A549 (cell line): ENCODE measurements at regions not wholly inside any gene's neighbourhood (a gene's known extent, or its start where the extent isn't known, plus 50 kb on each side); places are given as distances from the start of the nearest gene placed in this dataset.

Experiments
- ATAC-seq, 2 experiments: fragments of 200-7000 bp in 1 of 2; fragments of >200 bp in 1 of 2; cut with Nextera tagmentation in 1 of 2; cut with Tn5 transposase in 1 of 2; 3 replicates each; pipeline versions ENCODE4 v1.8.0 to v1.9.1; 2018 to 2020; ENCODE audit warnings: mild to moderate bottlenecking in 1 of 2, moderate library complexity in 1 of 2
- CTCF ChIA-PET: fragments of 300-600 bp; sonication (Branson Sonifier 250); formaldehyde crosslinking; extraction: SDS; loops from one replicate; lab custom pipeline; 2021; ENCODE audit warnings: antibody characterized with exemption, inconsistent platforms; lab: Yijun Ruan, JAX
- POLR2A ChIA-PET: fragments of 350-600 bp; formaldehyde crosslinking; extraction: SDS; loops from one replicate; lab custom pipeline; 2021; ENCODE audit warnings: antibody characterized with exemption, inconsistent platforms; lab: Yijun Ruan, JAX
- DNase-seq, 2 experiments: peaks; one replicate each; pipeline versions ENCODE4 v3.0.0 to v3.0.0-alpha.2; 2011 to 2016; ENCODE audit warnings: low read depth in 1 of 2, low spot score in 1 of 2
- FAIRE-seq: peaks from 2 replicates; lab custom pipeline; 2011; peaks lifted over from hg19 to GRCh38; lab: Jason Lieb, UNC
- H3K27ac ChIP-seq, 2 experiments: fragments of >200 bp; sonication (Bioruptor Twin); formaldehyde crosslinking; 3 replicates each; pipeline ENCODE4 v1.5.1; 2016 to 2017
- H3K4me1 ChIP-seq: fragments of >200 bp; sonication (Bioruptor Twin); formaldehyde crosslinking; 3 replicates; pipeline ENCODE4 v1.6.1; 2016
- H3K4me2 ChIP-seq: fragments of >200 bp; sonication (Bioruptor Twin); formaldehyde crosslinking; 3 replicates; pipeline ENCODE4 v1.6.1; 2016
- H3K4me3 ChIP-seq: fragments of >200 bp; sonication (Bioruptor Twin); formaldehyde crosslinking; 3 replicates; pipeline ENCODE4 v1.5.1; 2016
- H3K9me3 ChIP-seq: fragments of >200 bp; sonication (Bioruptor Twin); formaldehyde crosslinking; 3 replicates; pipeline ENCODE4 v1.6.1; 2016
- BCL3 ChIP-seq: fragments of >200 bp; sonication (Bioruptor Twin); formaldehyde crosslinking; IDR thresholded peaks from 3 replicates; pipeline ENCODE4 v1.6.1; 2016
- CBX2 ChIP-seq: fragments of 200-600 bp; sonication (generic); IDR thresholded peaks from 2 replicates; pipeline ENCODE4 v1.6.1; 2016; ENCODE audit warnings: low read depth, mild to moderate bottlenecking, borderline replicate concordance
- CEBPB ChIP-seq, 2 experiments: fragments of >200 bp in 1 of 2; sonication (Bioruptor Twin) in 1 of 2; formaldehyde crosslinking in 1 of 2; IDR thresholded peaks; 2 replicates each; pipeline ENCODE4 v1.6.1; 2012 to 2016
- CHD2 ChIP-seq: fragments of 150-350 bp; IDR thresholded peaks from 2 replicates; pipeline ENCODE4 v1.6.1; 2014; ENCODE audit warnings: low read length; ENCODE audit not compliant: partially characterized antibody
- ELK1 ChIP-seq: fragments of 150-350 bp; IDR thresholded peaks from 2 replicates; pipeline ENCODE4 v1.6.1; 2014; ENCODE audit warnings: low read depth, mild to moderate bottlenecking, low read length
- HOXB13 ChIP-seq: fragments of 250-450 bp; sonication (Bioruptor Pico); IDR thresholded peaks from 2 replicates; pipeline ENCODE4 v1.5.0; 2020; ENCODE audit warnings: low read depth, mild to moderate bottlenecking, moderate library complexity
- JUN ChIP-seq, 2 experiments: fragments of >200 bp; sonication (Bioruptor Twin); formaldehyde crosslinking; IDR thresholded peaks; 2 replicates in 1 of 2; 3 replicates in 1 of 2; pipeline ENCODE4 v1.6.1; 2016 to 2017
- KDM1A ChIP-seq: fragments of 200-600 bp; sonication (generic); IDR thresholded peaks from 2 replicates; pipeline ENCODE4 v1.6.1; 2016; ENCODE audit warnings: low read depth, mild to moderate bottlenecking
- KDM5A ChIP-seq: fragments of 200-600 bp; sonication (generic); IDR thresholded peaks from 2 replicates; pipeline ENCODE4 v1.6.1; 2016; ENCODE audit warnings: antibody characterized with exemption, mild to moderate bottlenecking
- MAFK ChIP-seq: fragments of 450-650 bp; IDR thresholded peaks from 2 replicates; pipeline ENCODE4 v1.6.1; 2014; ENCODE audit not compliant: partially characterized antibody
- NFE2L2 ChIP-seq: fragments of 150-350 bp; conservative IDR thresholded peaks from 2 replicates; pipeline ENCODE4 v1.6.1; 2014; ENCODE audit warnings: low read length
- PBX3 ChIP-seq: IDR thresholded peaks from 2 replicates; pipeline ENCODE4 v1.6.1; 2012
- PHF8 ChIP-seq: fragments of 200-600 bp; sonication (generic); IDR thresholded peaks from 2 replicates; pipeline ENCODE4 v1.6.1; 2016; ENCODE audit warnings: low read depth, mild to moderate bottlenecking, antibody characterized with exemption, moderate library complexity, borderline replicate concordance
- POLR2A ChIP-seq: IDR thresholded peaks from 2 replicates; pipeline ENCODE4 v1.6.1; 2012; ENCODE audit warnings: mild to moderate bottlenecking, low read length
- RAD21 ChIP-seq, 2 experiments: fragments of >200 bp in 1 of 2; sonication (Bioruptor Twin) in 1 of 2; formaldehyde crosslinking in 1 of 2; IDR thresholded peaks in 1 of 2; conservative IDR thresholded peaks in 1 of 2; 2 replicates in 1 of 2; 3 replicates in 1 of 2; pipeline ENCODE4 v1.6.1; 2012 to 2018; ENCODE audit warnings: inconsistent platforms in 1 of 2
- SMC3 ChIP-seq: fragments of >200 bp; sonication (Bioruptor Twin); formaldehyde crosslinking; IDR thresholded peaks from 3 replicates; pipeline ENCODE4 v1.6.1; 2018; ENCODE audit warnings: inconsistent platforms
- SREBF2 ChIP-seq: fragments of 450-650 bp; IDR thresholded peaks from 2 replicates; pipeline ENCODE4 v1.6.1; 2014; ENCODE audit warnings: mild to moderate bottlenecking, moderate library complexity
- ZFP36 ChIP-seq: fragments of 450-650 bp; IDR thresholded peaks from 2 replicates; pipeline ENCODE4 v1.6.1; 2014; ENCODE audit warnings: borderline replicate concordance; ENCODE audit not compliant: partially characterized antibody
- WGBS: methylation state at CpG from one replicate; pipeline ENCODE4 v1.1.6; 2017; ENCODE audit errors: missing lambda C conversion rate; 5-methylcytosine and 5-hydroxymethylcytosine counted together

- CTCF ChIA-PET: interaction anchor here (1.1 to 1.2 kb wide), 2 partner anchors 11 to 146 kb away, joined by 3 read pairs; no protein-coding TSS in a partner anchor
- no peak overlapping the region for H3K4me2 ChIP-seq
- peak; percentile 89 for TF ChIP-seq MAFK
- TF ChIP-seq SMC3: no peak
- TF ChIP-seq CEBPB (IDR thresholded peaks at IDR 0.05): peak; percentile 26 to 53; a peak in 3 of 4 replicates
- peak; percentile 73 for TF ChIP-seq NFE2L2
- POLR2A ChIA-PET: no interaction called here
- DNase-seq (no peak), ATAC-seq (no peak), FAIRE-seq (no peak)
- H3K27ac ChIP-seq: no peak overlapping the region
- H3K9me3 ChIP-seq: no peaks in the 10 kb centered on the region
- H3K4me3 ChIP-seq: no peak overlapping the region
- 46% methylated on average over 1 of the region's 1 CpG for WGBS
- H3K4me1 ChIP-seq: peaks cover 14% of the 10 kb centered on the region
Observed at GRCh38 chr15:66999046-66999968, 66.1 kb upstream of the SMAD3 start.

GRCh38 chr15:67000896-67001295 lies 64.5 kb upstream of the SMAD3 start:
- 92% methylated on average over 14 of the region's 14 CpGs for WGBS
- CTCF ChIA-PET: interaction anchor here (1.2 kb wide), 1 partner anchor 9 kb away, joined by 4 read pairs; no protein-coding TSS in a partner anchor
- ATAC-seq (no peak), DNase-seq (no peak), FAIRE-seq (no peak)
- Histone ChIP-seq H3K4me1 (peaks cover 13% of the 10 kb centered on the region), H3K9me3 (no peaks in the 10 kb centered on the region), H3K4me2 (no peak overlapping the region), H3K27ac (no peak overlapping the region), H3K4me3 (no peak overlapping the region)
- no peak for TF ChIP-seq CEBPB (IDR thresholded peaks at IDR 0.05)
- TF ChIP-seq BCL3: no peak
- TF ChIP-seq ELK1: no peak
- TF ChIP-seq POLR2A: no peak
- no peak for TF ChIP-seq PBX3
- no peak for TF ChIP-seq ZFP36
- no peak for TF ChIP-seq SREBF2
- TF ChIP-seq RAD21 (conservative IDR thresholded peaks at IDR 0.05 in 1 of 2, IDR thresholded peaks at IDR 0.05 in 1 of 2): no peak
- no peak for TF ChIP-seq JUN (IDR thresholded peaks at IDR 0.05)
- TF ChIP-seq PHF8: no peak
- POLR2A ChIA-PET: no interaction called here

DNA sequence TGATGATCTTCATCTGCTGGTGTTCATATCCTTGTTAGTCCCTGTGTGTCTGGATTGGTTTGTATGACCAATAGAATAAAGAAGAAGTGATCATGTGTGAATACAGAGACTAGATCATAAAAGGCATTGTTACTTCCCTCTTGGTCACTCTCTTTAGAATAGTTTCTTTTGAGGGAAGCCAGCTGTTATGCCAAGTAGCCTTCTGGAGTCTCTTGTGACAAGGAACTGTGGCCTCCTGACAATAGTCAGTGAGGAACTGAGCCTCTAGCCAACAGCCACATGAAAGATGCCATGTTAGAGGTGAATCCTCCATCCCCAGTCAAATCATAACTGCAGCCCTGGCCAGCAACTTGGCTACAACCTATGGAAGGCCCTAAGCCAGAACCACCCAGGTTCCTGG lies 63.0 kb upstream of the SMAD3 start:
- Histone ChIP-seq H3K9me3 (no peaks in the 10 kb centered on the region), H3K4me1 (peaks cover 13% of the 10 kb centered on the region), H3K4me3 (no peak overlapping the region), H3K27ac (no peak overlapping the region), H3K4me2 (no peak overlapping the region)
- ChIA-PET CTCF (interaction anchor here (1.4 to 3.1 kb wide), 4 partner anchors 9 to 56 kb away, joined by 3 to 17 read pairs (median 8); no protein-coding TSS in a partner anchor), POLR2A (no interaction called here)
- no peak for ATAC-seq
- DNase-seq: no peak
- no peak for FAIRE-seq
- TF ChIP-seq CHD2 (no peak), KDM1A (no peak), CBX2 (no peak), HOXB13 (CRISPR knock-in tag) (no peak), KDM5A (no peak), NFE2L2 (no peak), SMC3 (no peak)
